ENCODE measurements at regions not wholly inside any gene's neighbourhood (a gene's known extent, or its start where the extent isn't known, plus 50 kb on each side); places are given as distances from the start of the nearest gene placed in this dataset.

- TF ChIP-seq CTCF (IDR thresholded peaks at IDR 0.05), result no peak
- no peak for TF ChIP-seq POLR2A (IDR thresholded peaks at IDR 0.05)
- TF ChIP-seq EP300 (IDR thresholded peaks at IDR 0.05), result no peak
These were observed 188.4 kb upstream of the KLF12 start for GRCh38 chr13:74322562-74322961.

All from ovary (tissue), 3 donors.